ENCODE measurements at regions not wholly inside any gene's neighbourhood (a gene's known extent, or its start where the extent isn't known, plus 50 kb on each side); places are given as distances from the start of the nearest gene placed in this dataset.

DNA sequence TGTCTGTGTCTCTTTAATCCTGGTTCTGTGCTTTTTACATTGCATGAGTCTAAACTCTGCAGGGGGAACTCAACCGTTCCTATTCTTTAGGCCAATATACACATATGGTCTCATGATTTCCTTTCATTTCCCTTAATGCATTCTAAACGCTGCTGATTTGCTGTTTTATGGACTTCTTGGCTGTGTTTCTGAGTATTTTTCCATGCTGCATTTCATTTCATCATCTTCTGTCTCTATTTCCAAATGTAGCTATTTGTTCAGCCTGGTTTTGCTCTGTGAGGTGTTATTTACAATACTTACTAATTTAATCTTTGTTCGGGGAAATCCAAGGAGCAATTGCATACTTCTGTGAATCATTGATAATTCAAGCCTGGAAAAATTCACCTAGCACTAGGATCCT, 897.2 kb downstream of the TSN start:
- TF ChIP-seq SP1 (IDR thresholded peaks at IDR 0.05) (no peak), SUZ12 (IDR thresholded peaks at IDR 0.05) (no peak), ELF4 (IDR thresholded peaks at IDR 0.05) (no peak), BHLHE40 (IDR thresholded peaks at IDR 0.05; ENCODE audit: borderline replicate concordance) (no peak), ARNT (IDR thresholded peaks at IDR 0.05) (no peak)

Measured in HEK293T (cell line).